ENCODE measurements at regions not wholly inside any gene's neighbourhood (a gene's known extent, or its start where the extent isn't known, plus 50 kb on each side); places are given as distances from the start of the nearest gene placed in this dataset.

- no peak overlapping the region for H3K4me3 ChIP-seq (ENCODE audit: extremely low read depth in 1 of 4, insufficient read depth in 2 of 4, low read depth in 3 of 4, low read length in 4 of 4)
- H3K4ac ChIP-seq (replicated peaks; ENCODE audit: insufficient read length, low read depth, low read length): no peak overlapping the region
- no peak overlapping the region for H3K27ac ChIP-seq (ENCODE audit: low read depth, low read length)
- no peak overlapping the region for H3K9ac ChIP-seq (replicated peaks in 1 of 4; ENCODE audit: extremely low read depth in 1 of 4, low read depth in 3 of 4, low read length in 3 of 4)
- no peaks in the 10 kb centered on the region for H3K27me3 ChIP-seq (replicated peaks in 1 of 4; ENCODE audit: control insufficient read depth in 3 of 4, extremely low read depth in 1 of 4, insufficient read depth in 3 of 4, low read length in 3 of 4)
- H3K14ac ChIP-seq (ENCODE audit: insufficient read length): no peak overlapping the region
- WGBS, 2 experiments (ENCODE audit: extremely low coverage in 1 of 2, insufficient coverage in 1 of 2, insufficient read length in 1 of 2, insufficient replicate concordance in 2 of 2, low coverage in 1 of 2, low lambda C conversion rate in 2 of 2, missing lambda C conversion rate in 1 of 2): 100% methylated on average over 1 of the region's 1 CpG; no CpG with 5 or more reads in 1 of the 2 experiments
- FAIRE-seq (no peak), DNase-seq (ENCODE audit: low read depth in 1 of 2, low spot score in 2 of 2) (no peak)
- H3K4me2 ChIP-seq (ENCODE audit: insufficient read depth in 1 of 2, low read depth in 2 of 2, low read length in 2 of 2): no peak overlapping the region
- H2BK5ac ChIP-seq (ENCODE audit: low read depth, low read length): no peak overlapping the region
- no peak overlapping the region for H3K23ac ChIP-seq (ENCODE audit: insufficient read length)
- no peaks in the 10 kb centered on the region for H3K36me3 ChIP-seq (ENCODE audit: control insufficient read depth in 2 of 4, insufficient read depth in 4 of 4, low read length in 3 of 4)
- ChIA-PET CTCF (ENCODE audit: partially characterized antibody) (no interaction called here), POLR2A (ENCODE audit: partially characterized antibody) (no interaction called here)
- H2BK15ac ChIP-seq (ENCODE audit: low read length): no peak overlapping the region
- H3K18ac ChIP-seq (ENCODE audit: extremely low read depth, low read length): no peak overlapping the region
- no peak overlapping the region for H4K91ac ChIP-seq (replicated peaks; ENCODE audit: insufficient read length, low read length)
- H4K5ac ChIP-seq (ENCODE audit: insufficient read length, low read depth, low read length): no peak overlapping the region
- H3K79me2 ChIP-seq (ENCODE audit: control insufficient read depth in 1 of 2, insufficient read depth in 2 of 2, low read length in 2 of 2): no peaks in the 10 kb centered on the region
- H3K23me2 ChIP-seq (ENCODE audit: low read depth, low read length): no peaks in the 10 kb centered on the region
- H2BK120ac ChIP-seq (replicated peaks; ENCODE audit: low read depth, low read length): no peak overlapping the region
- no peak overlapping the region for H2BK20ac ChIP-seq (ENCODE audit: low read length)
- H2BK12ac ChIP-seq (ENCODE audit: low read depth, low read length): no peak overlapping the region
- H3K79me1 ChIP-seq (ENCODE audit: low read depth, low read length): no peaks in the 10 kb centered on the region
- H3K9me3 ChIP-seq (ENCODE audit: insufficient read depth in 2 of 2, low read depth in 1 of 2, low read length in 1 of 2): no peaks in the 10 kb centered on the region
- no peak overlapping the region for H4K8ac ChIP-seq (ENCODE audit: extremely low read depth, insufficient read depth, low read length)
- no peak overlapping the region for H3K56ac ChIP-seq (replicated peaks; ENCODE audit: insufficient read length, low read depth, low read length)
- no peaks in the 10 kb centered on the region for H3K4me1 ChIP-seq (replicated peaks in 1 of 4; ENCODE audit: control insufficient read depth in 3 of 4, insufficient read depth in 4 of 4, low read length in 3 of 4)
- H2AFZ ChIP-seq (ENCODE audit: low read length): no peak overlapping the region
- no peak overlapping the region for H2AK5ac ChIP-seq (ENCODE audit: low read depth, low read length)
- H4K20me1 ChIP-seq (replicated peaks in 1 of 2; ENCODE audit: control insufficient read depth in 1 of 2, insufficient read depth in 2 of 2, low read length in 2 of 2): no peaks in the 10 kb centered on the region
- TF ChIP-seq EGR1 (IDR thresholded peaks at IDR 0.05; ENCODE audit: borderline replicate concordance, low read depth, low read length) (no peak), JUND (IDR thresholded peaks at IDR 0.05; ENCODE audit: low read length) (no peak), RFX5 (IDR thresholded peaks at IDR 0.05; ENCODE audit: borderline replicate concordance, low read depth, low read length) (no peak), PHF8 (conservative IDR thresholded peaks at IDR 0.05; ENCODE audit: low read depth, low read length) (no peak), EP300 (IDR thresholded peaks at IDR 0.05; ENCODE audit: borderline replicate concordance in 1 of 2, low read depth in 2 of 2, low read length in 2 of 2) (no peak), HDAC6 (IDR thresholded peaks at IDR 0.05; ENCODE audit: low read depth, low read length) (no peak), ASH2L (IDR thresholded peaks at IDR 0.05; ENCODE audit: low read length) (no peak), RXRA (IDR thresholded peaks at IDR 0.05; ENCODE audit: insufficient read depth, low read depth, low read length) (no peak), SIN3A (conservative IDR thresholded peaks at IDR 0.05 in 1 of 2, IDR thresholded peaks at IDR 0.05 in 1 of 2; ENCODE audit: low read depth in 1 of 2, low read length in 2 of 2) (no peak), CTBP2 (IDR thresholded peaks at IDR 0.05; ENCODE audit: borderline replicate concordance, insufficient read depth, insufficient read length, low read length) (no peak), SIRT6 (IDR thresholded peaks at IDR 0.05; ENCODE audit: low read length) (no peak), FOSL1 (IDR thresholded peaks at IDR 0.05; ENCODE audit: insufficient read depth, low read depth, low read length) (no peak), KDM1A (IDR thresholded peaks at IDR 0.05; ENCODE audit: borderline replicate concordance, low read length) (no peak), HDAC2 (IDR thresholded peaks at IDR 0.05; ENCODE audit: borderline replicate concordance in 1 of 2, low read depth in 2 of 2, low read length in 2 of 2) (no peak), CHD1 (IDR thresholded peaks at IDR 0.05; ENCODE audit: low read depth, low read length) (no peak)
Measured at GRCh38 chr13:56459286-56459685, 681.4 kb upstream of the PRR20A start.

Measured in H1 (cell line).